ENCODE measurements at regions not wholly inside any gene's neighbourhood (a gene's known extent, or its start where the extent isn't known, plus 50 kb on each side); places are given as distances from the start of the nearest gene placed in this dataset.
"Not testable (repeated sequence)": the region's sequence is repeated elsewhere in the genome, so short reads cannot be mapped to it uniquely, and the experiment has no call there.

DNA sequence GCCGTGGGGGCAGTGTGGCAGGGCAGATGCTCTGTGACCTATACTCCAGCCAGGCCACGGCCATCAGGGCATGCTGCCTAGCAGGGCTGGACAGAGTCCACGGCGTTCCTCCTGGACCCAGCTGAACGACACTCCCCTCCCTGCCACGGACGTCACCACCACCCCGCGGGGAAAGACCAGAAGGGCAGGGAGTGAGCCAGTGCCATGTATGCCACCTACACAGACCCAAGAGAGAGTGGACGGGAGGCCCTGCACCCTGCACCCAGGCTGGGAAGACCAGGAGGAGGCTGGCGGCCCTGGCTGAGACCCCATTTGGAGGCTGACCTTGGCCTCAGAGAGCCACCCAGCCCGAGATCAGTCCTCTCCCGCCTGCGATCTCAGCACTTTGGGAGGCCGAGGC, 101.9 kb downstream of the FAM53A start:
- H3K27ac ChIP-seq: no peak overlapping the region
- no peaks in the 10 kb centered on the region for H3K36me3 ChIP-seq
- H3K4me1 ChIP-seq: peaks cover 0 to 30% (median 21%) of the 10 kb centered on the region in 4 donors
- H3K9me3 ChIP-seq: peaks cover 0 to under 1% (median 0%) of the 10 kb centered on the region in 3 donors
- H3K27me3 ChIP-seq: peaks cover 0 to 19% of the 10 kb centered on the region in 2 donors
- intact Hi-C loops (cut with DNase I; ENCODE audit: low total_unique reads): no loop called here
- no peak for DNase-seq
- TF ChIP-seq, protein P1, sequence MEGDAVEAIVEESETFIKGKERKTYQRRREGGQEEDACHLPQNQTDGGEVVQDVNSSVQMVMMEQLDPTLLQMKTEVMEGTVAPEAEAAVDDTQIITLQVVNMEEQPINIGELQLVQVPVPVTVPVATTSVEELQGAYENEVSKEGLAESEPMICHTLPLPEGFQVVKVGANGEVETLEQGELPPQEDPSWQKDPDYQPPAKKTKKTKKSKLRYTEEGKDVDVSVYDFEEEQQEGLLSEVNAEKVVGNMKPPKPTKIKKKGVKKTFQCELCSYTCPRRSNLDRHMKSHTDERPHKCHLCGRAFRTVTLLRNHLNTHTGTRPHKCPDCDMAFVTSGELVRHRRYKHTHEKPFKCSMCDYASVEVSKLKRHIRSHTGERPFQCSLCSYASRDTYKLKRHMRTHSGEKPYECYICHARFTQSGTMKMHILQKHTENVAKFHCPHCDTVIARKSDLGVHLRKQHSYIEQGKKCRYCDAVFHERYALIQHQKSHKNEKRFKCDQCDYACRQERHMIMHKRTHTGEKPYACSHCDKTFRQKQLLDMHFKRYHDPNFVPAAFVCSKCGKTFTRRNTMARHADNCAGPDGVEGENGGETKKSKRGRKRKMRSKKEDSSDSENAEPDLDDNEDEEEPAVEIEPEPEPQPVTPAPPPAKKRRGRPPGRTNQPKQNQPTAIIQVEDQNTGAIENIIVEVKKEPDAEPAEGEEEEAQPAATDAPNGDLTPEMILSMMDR (IDR thresholded peaks at IDR 0.05): no peak
- H3K4me3 ChIP-seq: no peak overlapping the region

DNA sequence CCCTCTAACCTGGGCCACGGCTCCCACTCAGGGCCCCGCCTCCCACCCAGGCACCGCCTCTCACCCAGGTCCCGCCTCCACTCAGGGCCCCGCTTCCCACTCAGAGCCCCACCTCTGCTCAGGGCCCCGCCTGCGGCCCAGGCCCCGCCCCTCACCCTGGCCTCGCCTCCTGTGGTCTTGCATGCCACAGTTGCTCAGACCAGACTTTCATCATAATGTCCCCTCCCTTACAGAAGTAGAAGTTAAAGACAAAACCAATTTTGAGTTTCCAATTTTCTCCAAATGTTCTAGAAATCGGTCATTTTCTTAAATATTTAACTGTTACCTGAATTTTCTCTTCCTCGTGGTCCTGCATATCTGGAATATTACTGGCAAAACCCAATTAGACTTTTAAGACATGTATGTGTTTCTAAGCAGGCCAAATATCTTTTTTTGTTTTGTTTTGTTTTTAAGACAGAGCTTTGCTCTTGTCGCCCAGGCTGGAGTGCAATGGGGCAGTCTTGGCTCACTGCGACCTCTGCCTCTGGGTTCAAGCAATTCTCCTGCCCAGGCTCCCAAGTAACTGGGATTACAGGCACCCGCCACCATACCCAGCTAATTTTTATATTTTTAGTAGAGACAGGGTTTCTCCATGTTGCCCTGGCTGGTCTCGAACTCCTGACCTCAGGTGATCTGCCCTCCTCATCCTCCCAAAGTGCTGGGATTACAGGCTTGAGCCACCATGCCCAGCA, 102.8 kb downstream of the FAM53A start:
- H3K4me3 ChIP-seq; H3K36me3 ChIP-seq; H3K9me3 ChIP-seq; H3K27ac ChIP-seq; intact Hi-C loops (cut with DNase I; ENCODE audit: low total_unique reads): not testable (repeated sequence)
- DNase-seq: peak; percentile 95 to 96
- Histone ChIP-seq H3K4me1 (peaks cover 0 to 30% (median 21%) of the 10 kb centered on the region in 4 donors), H3K27me3 (peaks cover 0 to 28% of the 10 kb centered on the region in 2 donors)

DNA sequence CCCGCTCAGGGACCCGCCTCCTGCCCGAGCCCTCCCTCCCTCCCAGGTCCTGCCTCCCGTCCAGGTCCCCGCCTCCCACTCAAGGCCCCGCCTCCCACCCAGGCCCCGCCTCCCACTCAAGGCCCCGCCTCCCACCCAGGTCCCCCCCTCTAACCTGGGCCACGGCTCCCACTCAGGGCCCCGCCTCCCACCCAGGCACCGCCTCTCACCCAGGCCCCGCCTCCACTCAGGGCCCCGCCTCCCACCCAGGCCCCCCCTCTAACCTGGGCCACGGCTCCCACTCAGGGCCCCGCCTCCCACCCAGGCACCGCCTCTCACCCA, 103.5 kb downstream of the FAM53A start:
- H3K27ac ChIP-seq; DNase-seq; intact Hi-C loops (cut with DNase I; ENCODE audit: low total_unique reads); H3K36me3 ChIP-seq; H3K9me3 ChIP-seq: not testable (repeated sequence)
- H3K27me3 ChIP-seq: peaks cover 0 to 35% of the 10 kb centered on the region in 2 donors
- H3K4me1 ChIP-seq: peaks cover 0 to 30% (median 21%) of the 10 kb centered on the region in 4 donors
- peak overlapping the region; percentile 58 to 61 for H3K4me3 ChIP-seq

DNA sequence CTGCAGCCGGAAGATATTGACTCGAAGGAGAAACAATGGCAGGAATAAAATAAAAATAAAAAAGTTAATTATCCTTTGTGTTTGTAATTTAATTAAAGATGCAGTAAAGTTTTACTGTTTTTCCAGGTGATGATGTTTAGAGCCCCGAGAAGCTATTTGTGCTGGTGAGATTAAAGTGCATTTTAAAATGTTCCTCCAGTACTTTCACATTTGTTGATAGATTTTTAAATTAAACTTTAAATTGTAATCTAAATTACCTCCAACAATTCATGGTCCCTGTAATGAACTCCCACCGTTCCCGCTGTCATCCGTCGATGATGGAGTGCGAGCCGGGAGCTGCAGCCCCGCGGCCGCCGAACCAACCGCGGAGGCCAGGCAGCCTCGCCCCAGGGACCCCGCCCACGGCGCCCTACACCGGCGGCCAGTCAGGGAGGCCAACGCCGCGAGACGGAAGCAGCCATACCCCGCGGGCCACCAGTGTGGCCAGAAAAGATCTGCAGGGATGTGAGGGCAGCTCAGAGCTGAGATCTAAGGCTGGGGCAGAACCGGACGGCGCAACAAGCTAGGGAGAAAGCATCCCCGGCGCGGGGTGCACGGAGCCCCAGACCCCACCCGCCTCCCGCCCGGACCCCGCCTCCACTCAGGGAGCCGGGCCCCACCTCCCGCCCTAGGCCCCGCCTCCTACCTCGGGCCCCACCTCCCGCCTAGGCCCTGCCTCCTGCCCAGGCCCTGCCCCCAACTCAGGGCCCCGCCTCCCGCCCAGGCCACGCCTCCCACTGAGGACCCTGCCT, 104.0 kb downstream of the FAM53A start:
- Histone ChIP-seq H3K27ac (peak overlapping the region; percentile 69 to 72), H3K36me3 (no peaks in the 10 kb centered on the region), H3K4me3 (peak overlapping the region; percentile 58 to 61), H3K27me3 (peaks cover 0 to 40% of the 10 kb centered on the region in 2 donors), H3K4me1 (peaks cover 0 to 30% (median 21%) of the 10 kb centered on the region in 4 donors), H3K9me3 (no peaks in the 10 kb centered on the region)
- peak; percentile 92 to 94 for DNase-seq
- intact Hi-C loops (cut with DNase I; ENCODE audit: low total_unique reads): no loop called here
- TF ChIP-seq, protein P1 (IDR thresholded peaks at IDR 0.05): no peak

DNA sequence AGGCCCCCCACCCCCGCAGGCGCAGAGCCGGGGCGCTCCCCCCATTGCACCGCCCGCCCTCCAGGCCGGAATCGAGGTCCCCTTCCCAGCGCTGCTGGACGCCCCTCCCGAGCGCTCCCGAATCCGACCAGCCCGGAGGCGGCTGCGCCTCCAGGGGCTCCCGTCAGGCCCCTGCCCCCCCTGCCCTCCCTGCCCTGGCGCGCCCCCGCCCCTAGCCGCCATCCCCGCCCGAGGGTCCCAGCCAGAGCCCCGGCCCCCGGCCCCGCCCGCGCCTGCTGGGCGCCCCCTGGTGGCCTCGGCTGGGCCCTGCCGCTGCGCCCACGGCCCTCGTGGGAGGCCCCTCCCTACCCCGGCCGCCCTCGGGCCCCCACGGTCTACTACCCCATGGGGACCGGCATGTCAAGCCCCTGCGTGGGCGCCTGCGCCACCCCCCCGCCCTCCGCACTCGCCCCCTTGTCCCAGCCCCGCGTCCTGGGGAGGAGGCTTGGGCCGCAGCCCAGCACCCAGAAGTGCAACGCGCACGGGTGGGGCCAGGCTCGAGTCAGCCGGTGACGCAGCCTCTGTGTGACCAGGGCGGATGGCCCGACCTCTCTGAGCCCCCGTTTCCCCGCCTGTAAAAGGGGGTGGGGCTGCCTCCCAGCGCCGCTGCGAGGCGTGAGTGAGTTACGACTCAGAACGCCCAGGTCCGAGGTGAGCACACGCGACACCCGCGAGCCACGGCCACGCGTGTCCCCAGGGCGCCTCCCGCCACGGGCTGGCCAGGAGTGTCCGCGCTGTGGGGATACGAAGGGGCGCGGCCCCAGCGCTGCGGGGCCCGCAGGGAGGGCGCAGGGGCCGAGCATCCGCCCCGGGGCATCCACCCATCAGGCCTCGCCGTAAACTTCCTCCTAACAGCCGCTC, 104.9 kb downstream of the FAM53A start:
- DNase-seq: peak; percentile 83 to 88
- peak overlapping the region; percentile 58 to 61 for H3K4me3 ChIP-seq
- intact Hi-C loops (cut with DNase I; ENCODE audit: low total_unique reads): no loop called here
- TF ChIP-seq, protein P1 (IDR thresholded peaks at IDR 0.05): peak; percentile 20 to 54
- no peaks in the 10 kb centered on the region for H3K9me3 ChIP-seq
- peak overlapping the region; percentile 69 to 72 for H3K27ac ChIP-seq
- peaks cover 0 to 30% (median 21%) of the 10 kb centered on the region in 4 donors for H3K4me1 ChIP-seq
- peaks cover 0 to 49% of the 10 kb centered on the region in 2 donors for H3K27me3 ChIP-seq
- no peaks in the 10 kb centered on the region for H3K36me3 ChIP-seq

DNA sequence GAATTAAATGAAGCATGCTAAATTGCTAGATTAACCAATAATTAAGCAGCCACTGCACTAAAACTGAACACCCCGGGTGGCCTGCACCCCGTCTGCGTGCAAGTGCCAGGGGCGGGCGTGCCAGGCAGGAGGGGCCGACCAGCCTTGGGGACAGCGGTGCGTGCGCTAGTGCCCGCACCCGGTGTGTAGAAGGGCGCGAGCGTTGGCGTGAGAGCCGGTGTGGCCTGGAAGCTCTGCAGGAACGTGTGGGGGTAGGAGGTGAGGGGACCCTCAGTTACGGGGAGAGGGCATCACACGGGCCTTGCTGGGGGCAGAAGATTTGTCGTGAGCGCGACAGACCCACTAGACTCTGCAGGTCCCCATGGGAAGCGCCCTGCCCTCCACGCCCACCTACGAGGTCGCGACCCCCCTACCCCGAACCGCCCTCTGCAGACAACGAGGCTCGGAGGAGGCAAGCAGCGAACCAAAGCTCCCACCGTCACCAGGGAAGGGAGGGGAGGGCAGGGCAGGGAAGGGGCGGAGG, 105.8 kb downstream of the FAM53A start:
- intact Hi-C loops (cut with DNase I; ENCODE audit: low total_unique reads): no loop called here
- no peaks in the 10 kb centered on the region for H3K36me3 ChIP-seq
- TF ChIP-seq, protein P1 (IDR thresholded peaks at IDR 0.05): no peak
- no peak overlapping the region for H3K27ac ChIP-seq
- H3K4me1 ChIP-seq: peaks cover 0 to 30% (median 21%) of the 10 kb centered on the region in 4 donors
- no peak for DNase-seq
- H3K27me3 ChIP-seq: peaks cover 0 to 52% of the 10 kb centered on the region in 2 donors
- H3K9me3 ChIP-seq: no peaks in the 10 kb centered on the region
- H3K4me3 ChIP-seq: peak overlapping the region in 1 of 2 donors; percentile 58
